ENCODE measurements at regions not wholly inside any gene's neighbourhood (a gene's known extent, or its start where the extent isn't known, plus 50 kb on each side); places are given as distances from the start of the nearest gene placed in this dataset.

DNA sequence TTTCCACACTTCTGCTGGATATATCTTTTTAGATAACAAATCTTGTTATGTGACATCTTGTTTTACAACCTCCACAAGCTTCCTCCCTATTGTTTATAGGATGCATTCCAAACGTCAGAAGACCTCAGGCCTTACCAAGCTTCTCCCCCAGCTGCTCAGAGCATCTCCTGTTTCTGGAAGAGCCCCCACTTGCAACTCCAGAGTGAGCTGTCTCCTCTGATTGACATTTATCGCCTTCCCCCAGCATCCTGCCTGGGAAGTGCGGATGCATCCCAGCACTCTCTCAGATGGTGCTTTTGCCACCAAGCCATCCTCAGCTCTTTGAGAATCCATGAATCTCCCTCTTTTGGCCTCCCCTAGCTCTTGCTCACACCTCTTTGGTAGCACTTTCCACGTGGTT lies 123.5 kb downstream of the LRRC70 start:
- no peak for DNase-seq
- TF ChIP-seq, protein P1, sequence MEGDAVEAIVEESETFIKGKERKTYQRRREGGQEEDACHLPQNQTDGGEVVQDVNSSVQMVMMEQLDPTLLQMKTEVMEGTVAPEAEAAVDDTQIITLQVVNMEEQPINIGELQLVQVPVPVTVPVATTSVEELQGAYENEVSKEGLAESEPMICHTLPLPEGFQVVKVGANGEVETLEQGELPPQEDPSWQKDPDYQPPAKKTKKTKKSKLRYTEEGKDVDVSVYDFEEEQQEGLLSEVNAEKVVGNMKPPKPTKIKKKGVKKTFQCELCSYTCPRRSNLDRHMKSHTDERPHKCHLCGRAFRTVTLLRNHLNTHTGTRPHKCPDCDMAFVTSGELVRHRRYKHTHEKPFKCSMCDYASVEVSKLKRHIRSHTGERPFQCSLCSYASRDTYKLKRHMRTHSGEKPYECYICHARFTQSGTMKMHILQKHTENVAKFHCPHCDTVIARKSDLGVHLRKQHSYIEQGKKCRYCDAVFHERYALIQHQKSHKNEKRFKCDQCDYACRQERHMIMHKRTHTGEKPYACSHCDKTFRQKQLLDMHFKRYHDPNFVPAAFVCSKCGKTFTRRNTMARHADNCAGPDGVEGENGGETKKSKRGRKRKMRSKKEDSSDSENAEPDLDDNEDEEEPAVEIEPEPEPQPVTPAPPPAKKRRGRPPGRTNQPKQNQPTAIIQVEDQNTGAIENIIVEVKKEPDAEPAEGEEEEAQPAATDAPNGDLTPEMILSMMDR (IDR thresholded peaks at IDR 0.05; ENCODE audit: partially characterized antibody, unreplicated experiment) = no peak
- H3K36me3 Mint-ChIP-seq (ENCODE audit: unreplicated experiment) = no peaks in the 10 kb centered on the region
- no peaks in the 10 kb centered on the region for H3K4me1 Mint-ChIP-seq (ENCODE audit: low read depth, unreplicated experiment)
- peaks cover 2% of the 10 kb centered on the region for H3K9me3 Mint-ChIP-seq (ENCODE audit: unreplicated experiment)
- H3K4me3 Mint-ChIP-seq (ENCODE audit: unreplicated experiment) = no peak overlapping the region
- H3K27ac Mint-ChIP-seq (ENCODE audit: unreplicated experiment) = no peak overlapping the region
- no peaks in the 10 kb centered on the region for H3K27me3 Mint-ChIP-seq (ENCODE audit: unreplicated experiment)

DNA sequence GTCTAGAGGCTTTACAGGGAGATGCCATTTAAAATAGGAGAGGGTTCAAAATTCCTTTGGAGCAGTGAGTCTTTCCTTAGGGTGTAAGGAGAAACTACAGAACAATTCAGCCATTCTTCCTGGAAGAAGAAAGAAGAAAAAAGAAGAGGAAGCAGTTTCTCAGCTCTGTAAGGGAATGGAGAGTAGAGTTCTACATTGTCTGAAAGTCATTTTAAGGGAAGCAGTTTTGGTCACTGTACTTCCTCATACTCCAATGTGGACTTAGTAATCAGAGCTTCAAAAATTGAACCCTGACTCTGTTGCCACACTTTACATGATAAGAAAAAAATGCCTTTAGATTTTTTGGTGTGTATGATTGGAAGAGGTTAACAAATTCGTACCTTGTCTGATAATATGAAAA lies 122.4 kb downstream of the LRRC70 start:
- no peaks in the 10 kb centered on the region for H3K27me3 Mint-ChIP-seq (ENCODE audit: unreplicated experiment)
- DNase-seq = no peak
- H3K27ac Mint-ChIP-seq (ENCODE audit: unreplicated experiment) = no peak overlapping the region
- TF ChIP-seq, protein P1 (IDR thresholded peaks at IDR 0.05; ENCODE audit: partially characterized antibody, unreplicated experiment) = no peak
- no peak overlapping the region for H3K4me3 Mint-ChIP-seq (ENCODE audit: unreplicated experiment)
- peaks cover 2% of the 10 kb centered on the region for H3K9me3 Mint-ChIP-seq (ENCODE audit: unreplicated experiment)
- H3K36me3 Mint-ChIP-seq (ENCODE audit: unreplicated experiment) = no peaks in the 10 kb centered on the region
- no peaks in the 10 kb centered on the region for H3K4me1 Mint-ChIP-seq (ENCODE audit: low read depth, unreplicated experiment)

DNA sequence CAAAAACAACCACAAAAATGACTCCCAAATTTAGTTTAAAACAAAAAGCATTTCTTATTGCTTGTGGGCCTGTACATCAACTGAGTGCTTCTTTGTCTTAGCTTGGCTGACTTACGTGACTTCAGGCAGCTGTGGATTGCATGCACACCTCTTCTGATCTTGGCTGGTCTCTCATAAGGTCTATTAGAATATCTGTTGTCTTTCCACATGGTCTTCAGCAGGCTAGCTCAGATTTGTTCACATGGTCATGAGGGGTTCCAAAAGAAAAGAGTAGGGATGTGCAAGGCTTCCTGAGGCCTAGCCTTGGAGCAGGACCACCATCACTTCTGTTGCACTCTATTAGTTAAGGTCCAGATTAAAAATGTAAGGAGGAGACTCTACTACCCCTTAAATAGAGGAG lies 120.1 kb downstream of the LRRC70 start:
- TF ChIP-seq, protein P1 (IDR thresholded peaks at IDR 0.05; ENCODE audit: partially characterized antibody, unreplicated experiment) = no peak
- H3K9me3 Mint-ChIP-seq (ENCODE audit: unreplicated experiment) = no peaks in the 10 kb centered on the region
- no peak overlapping the region for H3K4me3 Mint-ChIP-seq (ENCODE audit: unreplicated experiment)
- H3K4me1 Mint-ChIP-seq (ENCODE audit: low read depth, unreplicated experiment) = no peaks in the 10 kb centered on the region
- H3K27ac Mint-ChIP-seq (ENCODE audit: unreplicated experiment) = no peak overlapping the region
- H3K27me3 Mint-ChIP-seq (ENCODE audit: unreplicated experiment) = no peaks in the 10 kb centered on the region
- DNase-seq = no peak
- H3K36me3 Mint-ChIP-seq (ENCODE audit: unreplicated experiment) = no peaks in the 10 kb centered on the region

DNA sequence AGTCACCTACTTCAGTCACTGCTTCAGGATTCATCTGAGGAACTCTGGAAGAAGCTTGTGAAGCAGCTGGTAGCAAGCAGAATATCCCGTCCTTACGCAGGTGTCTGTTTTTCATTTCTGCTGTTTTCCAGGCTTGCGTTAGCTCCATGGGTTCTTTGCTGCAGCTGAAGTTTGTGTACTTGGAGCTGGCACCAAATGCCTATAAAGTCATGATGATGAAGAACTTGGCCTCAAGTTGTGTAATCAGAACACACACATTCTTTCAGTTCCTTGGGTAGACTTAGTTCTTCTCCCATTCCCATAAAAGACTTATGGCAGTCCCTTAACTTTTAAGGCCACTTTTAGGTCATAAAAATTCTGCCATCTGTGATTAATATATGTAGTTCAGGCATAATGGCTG lies 116.7 kb downstream of the LRRC70 start:
- Mint-ChIP-seq H3K27ac (ENCODE audit: unreplicated experiment) (no peak overlapping the region), H3K9me3 (ENCODE audit: unreplicated experiment) (no peaks in the 10 kb centered on the region), H3K4me1 (ENCODE audit: low read depth, unreplicated experiment) (no peaks in the 10 kb centered on the region), H3K27me3 (ENCODE audit: unreplicated experiment) (no peaks in the 10 kb centered on the region), H3K4me3 (ENCODE audit: unreplicated experiment) (no peak overlapping the region), H3K36me3 (ENCODE audit: unreplicated experiment) (no peaks in the 10 kb centered on the region)
- no peak for DNase-seq
- TF ChIP-seq, protein P1 (IDR thresholded peaks at IDR 0.05; ENCODE audit: partially characterized antibody, unreplicated experiment) = no peak

DNA sequence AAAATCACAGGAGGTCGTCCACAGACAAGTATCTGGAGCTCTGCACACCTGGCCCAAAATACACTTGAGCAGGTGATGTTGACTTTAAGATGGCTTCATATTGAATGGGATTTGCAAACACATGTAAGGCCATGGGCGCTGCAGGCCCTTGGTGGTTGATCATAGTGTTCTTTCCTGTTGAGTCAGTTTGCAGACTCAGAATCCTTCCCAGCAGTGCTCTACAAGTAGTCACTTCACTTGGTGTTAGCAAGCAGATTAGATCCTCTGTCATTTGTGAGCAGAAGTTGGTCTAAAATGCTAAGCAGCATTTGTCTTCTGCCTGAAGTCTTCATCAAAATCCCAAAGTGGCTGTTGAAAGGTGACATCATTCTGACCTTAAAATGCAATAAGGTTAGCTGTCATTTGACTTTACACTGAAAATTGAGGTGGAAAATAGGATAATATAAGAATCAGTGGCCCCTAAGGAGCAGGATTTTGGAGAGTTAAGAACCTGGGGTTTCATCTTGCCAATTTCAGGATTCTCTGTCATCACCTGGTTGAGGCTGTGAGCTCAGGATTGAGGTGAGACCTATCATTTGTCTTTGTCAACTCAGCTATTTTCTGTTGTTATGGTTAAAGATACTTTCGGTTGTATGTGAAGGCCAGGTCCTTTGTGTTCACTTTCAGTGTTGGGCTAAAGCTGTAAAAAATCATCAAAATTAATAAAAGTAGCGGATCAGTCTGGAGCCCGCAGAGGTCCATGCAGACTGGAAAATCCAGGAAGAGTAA lies 114.5 kb downstream of the LRRC70 start:
- H3K4me1 Mint-ChIP-seq (ENCODE audit: low read depth, unreplicated experiment) = no peaks in the 10 kb centered on the region
- TF ChIP-seq, protein P1 (IDR thresholded peaks at IDR 0.05; ENCODE audit: partially characterized antibody, unreplicated experiment) = no peak
- no peak for DNase-seq
- H3K36me3 Mint-ChIP-seq (ENCODE audit: unreplicated experiment) = no peaks in the 10 kb centered on the region
- H3K4me3 Mint-ChIP-seq (ENCODE audit: unreplicated experiment) = no peak overlapping the region
- no peak overlapping the region for H3K27ac Mint-ChIP-seq (ENCODE audit: unreplicated experiment)
- no peaks in the 10 kb centered on the region for H3K9me3 Mint-ChIP-seq (ENCODE audit: unreplicated experiment)
- H3K27me3 Mint-ChIP-seq (ENCODE audit: unreplicated experiment) = no peaks in the 10 kb centered on the region

Data from glutamatergic neuron (in vitro differentiated cells).